Astrocyte (in vitro differentiated cells and primary cell): ENCODE measurements at regions not wholly inside any gene's neighbourhood (a gene's known extent, or its start where the extent isn't known, plus 50 kb on each side); places are given as distances from the start of the nearest gene placed in this dataset.

Experiments
- CTCF ChIP-seq: IDR thresholded peaks from 2 replicates; pipeline ENCODE4 v1.5.1; 2011; ENCODE audit warnings: low read depth, mild to moderate bottlenecking, inconsistent platforms, low read length, moderate library complexity; ENCODE audit not compliant: insufficient read depth
- EZH2 ChIP-seq: IDR thresholded peaks from 2 replicates; pipeline ENCODE4 v1.6.1; 2012; ENCODE audit warnings: mild to moderate bottlenecking, low read length, inconsistent platforms; ENCODE audit not compliant: insufficient read depth

- TF ChIP-seq EZH2 (no peak), CTCF (no peak)
These were observed 57.5 kb upstream of the HTR1A start for GRCh38 chr5:64019746-64020145.
